Psoas muscle (tissue), 7 donors: ENCODE measurements at regions not wholly inside any gene's neighbourhood (a gene's known extent, or its start where the extent isn't known, plus 50 kb on each side); places are given as distances from the start of the nearest gene placed in this dataset.

Experiments
- ATAC-seq, 4 donors: fragments of 200-7000 bp; cut with Tn5 transposase; one replicate each; pipeline ENCODE4 v1.9.1; 2020; ENCODE audit warnings: moderate library complexity in 3 of 4, mild to moderate bottlenecking in 2 of 4
- DNase-seq, 2 donors: peaks; one replicate each; pipeline ENCODE4 v3.0.0-alpha.2; 2020
- H3K27ac ChIP-seq: fragments of 200-600 bp; one replicate; pipeline ENCODE4 v1.8.0; 2022
- H3K27me3 ChIP-seq, 3 donors: fragments of 200-600 bp in 1 of 3; one replicate each; pipeline versions ENCODE4 v1.6.1 to v1.8.0; 2013 to 2022; ENCODE audit warnings: low read length in 2 of 3, mild to moderate bottlenecking in 2 of 3, moderate library complexity in 1 of 3; ENCODE audit not compliant: insufficient read depth in 3 of 3
- H3K36me3 ChIP-seq, 2 donors: fragments of 200-600 bp in 1 of 2; one replicate each; pipeline versions ENCODE4 v1.6.1 to v1.8.0; 2013 to 2022; ENCODE audit warnings: low read depth in 1 of 2, mild to moderate bottlenecking in 1 of 2, moderate library complexity in 1 of 2; ENCODE audit not compliant: insufficient read depth in 1 of 2
- H3K4me1 ChIP-seq: fragments of 200-600 bp; one replicate; pipeline ENCODE4 v1.8.0; 2022
- H3K4me3 ChIP-seq: fragments of 200-600 bp; one replicate; pipeline ENCODE4 v1.8.0; 2022; ENCODE audit warnings: mild to moderate bottlenecking
- H3K9me3 ChIP-seq: fragments of 200-600 bp; one replicate; pipeline ENCODE4 v1.8.0; 2022
- CTCF ChIP-seq: fragments of 200-600 bp; IDR thresholded peaks from one replicate; pipeline ENCODE4 v1.8.0; 2022; ENCODE audit warnings: antibody characterized with exemption
- WGBS, 3 donors: extraction: QIAGEN DNeasy Blood & Tissue Kit; methylation state at CpG; one replicate each; pipeline versions ENCODE4 v1.1.6 to v1.1.7; 2013; 5-methylcytosine and 5-hydroxymethylcytosine counted together
- intact Hi-C, 2 donors: fragments of 100-400 bp; cut with DNase I; formaldehyde crosslinking; loops; one replicate each; pipeline versions ENCODE4 v1.11.0 to v1.14.2; 2022
- donor health status: healthy with polysubstance abuse.
- donor health status: DM: no; HTN: no; CAD: no; lungs with moderate emphysema.
- donor health status: Bipolar disorder and iron deficiency.
- donor health status: healthy.
- donor health status: DM: yes; HTN: yes; CAD: no.
- donor health status: DM: no; HTN: no; CAD: no.
- donor health status: DM: yes; HTN: yes; CAD: no.

GRCh38 chr11:44361813-44362212, 51.9 kb upstream of the ALX4 start:
- peaks cover 0 to 64% (median 7%) of the 10 kb centered on the region in 3 donors for H3K27me3 ChIP-seq
- intact Hi-C loops = no loop called here
- no peaks in the 10 kb centered on the region for H3K36me3 ChIP-seq
- no peaks in the 10 kb centered on the region for H3K4me1 ChIP-seq
- 17 to 24% (median 21%) methylated on average over 15 of the region's 15 CpGs for WGBS, 3 donors
- DNase-seq (no peak), ATAC-seq (no peak)
- TF ChIP-seq CTCF = no peak
- no peaks in the 10 kb centered on the region for H3K9me3 ChIP-seq
- no peak overlapping the region for H3K27ac ChIP-seq
- no peak overlapping the region for H3K4me3 ChIP-seq

GRCh38 chr11:44363116-44363515, 53.2 kb upstream of the ALX4 start:
- DNase-seq (no peak), ATAC-seq (no peak)
- Histone ChIP-seq H3K4me3 (no peak overlapping the region), H3K36me3 (no peaks in the 10 kb centered on the region), H3K27ac (no peak overlapping the region), H3K9me3 (no peaks in the 10 kb centered on the region), H3K27me3 (peaks cover 0 to 56% (median 7%) of the 10 kb centered on the region in 3 donors), H3K4me1 (no peaks in the 10 kb centered on the region)
- TF ChIP-seq CTCF = no peak
- intact Hi-C loops = no loop called here
- WGBS, 3 donors = 76 to 83% (median 81%) methylated on average over 3 of the region's 3 CpGs

- Histone ChIP-seq H3K9me3 (no peaks in the 10 kb centered on the region), H3K4me1 (no peaks in the 10 kb centered on the region), H3K36me3 (no peaks in the 10 kb centered on the region), H3K27ac (no peak overlapping the region), H3K4me3 (no peak overlapping the region), H3K27me3 (peaks cover 0 to 43% (median 7%) of the 10 kb centered on the region in 3 donors)
- no peak for DNase-seq
- no peak for TF ChIP-seq CTCF
- intact Hi-C loops = no loop called here
- WGBS, 3 donors = 87 to 93% (median 89%) methylated on average over 3 of the region's 3 CpGs
- ATAC-seq = no peak
These were observed 54.7 kb upstream of the ALX4 start for GRCh38 chr11:44364596-44364995.

- DNase-seq (no peak), ATAC-seq (no peak)
- no peak overlapping the region for H3K27ac ChIP-seq
- no peaks in the 10 kb centered on the region for H3K9me3 ChIP-seq
- peaks cover 0 to 33% (median 5%) of the 10 kb centered on the region in 3 donors for H3K27me3 ChIP-seq
- H3K36me3 ChIP-seq = no peaks in the 10 kb centered on the region
- intact Hi-C loops = no loop called here
- 84 to 91% (median 90%) methylated on average over 9 of the region's 9 CpGs for WGBS, 3 donors
- TF ChIP-seq CTCF = no peak
- H3K4me3 ChIP-seq = no peak overlapping the region
- H3K4me1 ChIP-seq = no peaks in the 10 kb centered on the region
These were observed 55.7 kb upstream of the ALX4 start for GRCh38 chr11:44365616-44366015.

GRCh38 chr11:44366026-44366425, 56.1 kb upstream of the ALX4 start:
- H3K9me3 ChIP-seq = no peaks in the 10 kb centered on the region
- no peaks in the 10 kb centered on the region for H3K36me3 ChIP-seq
- intact Hi-C loops = no loop called here
- DNase-seq = no peak
- no peak for TF ChIP-seq CTCF
- no peak overlapping the region for H3K27ac ChIP-seq
- H3K4me3 ChIP-seq = no peak overlapping the region
- no peaks in the 10 kb centered on the region for H3K4me1 ChIP-seq
- ATAC-seq = no peak
- 76 to 81% (median 76%) methylated on average over 6 of the region's 6 CpGs for WGBS, 3 donors
- peaks cover 0 to 29% (median 3%) of the 10 kb centered on the region in 3 donors for H3K27me3 ChIP-seq
